COR-L47 (cell line): ENCODE measurements at regions not wholly inside any gene's neighbourhood (a gene's known extent, or its start where the extent isn't known, plus 50 kb on each side); places are given as distances from the start of the nearest gene placed in this dataset.
"Not testable (repeated sequence)": the region's sequence is repeated elsewhere in the genome, so short reads cannot be mapped to it uniquely, and the experiment has no call there.

Source experiments
- DNase-seq: peaks from one replicate; lab custom pipeline; 2025; lab: John Stamatoyannopoulos, UW

DNA sequence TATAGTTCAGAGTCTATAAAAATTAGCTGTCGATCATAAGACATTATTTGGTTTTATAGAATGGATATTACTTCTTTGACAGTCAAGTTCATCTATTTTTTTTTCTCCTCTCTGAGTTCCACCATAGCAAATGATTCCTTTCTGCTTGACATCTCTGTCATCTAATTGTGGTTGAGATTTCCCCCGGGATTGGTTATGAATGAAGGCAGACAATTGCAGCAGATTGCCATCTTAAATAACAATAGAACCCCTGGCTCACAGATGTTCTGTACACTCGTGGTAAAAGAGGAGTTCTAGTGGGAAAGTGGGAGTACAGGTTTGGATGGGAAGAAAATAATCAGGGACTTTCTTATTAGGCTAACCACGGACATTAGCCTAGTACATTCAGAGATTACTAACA, 292.1 kb upstream of the NRXN1 start:
- no peak for DNase-seq

GRCh38 chr2:51322613-51323012, 290.7 kb upstream of the NRXN1 start:
- DNase-seq = no peak

DNA sequence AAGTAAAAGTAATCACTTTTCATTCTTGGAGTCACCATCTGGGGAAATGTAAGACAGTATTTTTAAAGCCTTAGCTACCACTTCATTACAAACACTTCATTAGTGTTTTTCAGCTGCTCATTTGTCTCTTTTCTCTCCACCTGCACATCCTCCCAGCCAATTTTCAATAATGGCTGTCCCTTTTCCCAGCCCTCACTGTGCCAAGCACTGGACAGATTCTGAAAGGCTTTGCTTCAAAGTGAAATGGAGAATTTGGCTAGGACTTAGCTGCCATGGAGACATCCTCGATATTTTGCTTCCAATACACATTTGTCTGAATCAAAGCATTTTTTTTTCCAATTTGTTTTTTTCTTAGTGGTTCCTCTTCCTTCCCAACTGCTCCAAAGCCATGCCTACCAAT, 272.4 kb upstream of the NRXN1 start:
- no peak for DNase-seq

- no peak for DNase-seq
Measured at GRCh38 chr2:51301381-51301780, 269.4 kb upstream of the NRXN1 start.

GRCh38 chr2:51299370-51299769, 267.4 kb upstream of the NRXN1 start:
- no peak for DNase-seq

DNA sequence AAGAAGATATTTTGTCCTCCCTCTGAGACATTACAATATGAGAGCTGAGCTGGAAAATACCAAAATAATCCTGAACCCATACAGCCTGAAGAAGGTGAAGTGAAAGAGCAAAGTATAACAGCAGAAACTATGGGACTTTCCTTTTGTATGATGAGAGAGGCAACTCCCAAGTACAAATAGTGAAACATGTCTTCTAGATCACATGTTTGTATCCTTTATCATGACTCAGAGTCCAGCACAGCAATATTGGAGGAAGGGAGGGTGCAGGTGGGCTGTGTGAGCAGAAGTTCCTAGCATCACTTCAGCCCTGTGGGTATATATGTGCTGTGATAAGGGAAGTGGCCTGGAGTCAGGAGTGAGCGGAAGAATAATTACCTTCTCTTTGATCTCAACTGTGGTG, 265.6 kb upstream of the NRXN1 start:
- no peak for DNase-seq

DNA sequence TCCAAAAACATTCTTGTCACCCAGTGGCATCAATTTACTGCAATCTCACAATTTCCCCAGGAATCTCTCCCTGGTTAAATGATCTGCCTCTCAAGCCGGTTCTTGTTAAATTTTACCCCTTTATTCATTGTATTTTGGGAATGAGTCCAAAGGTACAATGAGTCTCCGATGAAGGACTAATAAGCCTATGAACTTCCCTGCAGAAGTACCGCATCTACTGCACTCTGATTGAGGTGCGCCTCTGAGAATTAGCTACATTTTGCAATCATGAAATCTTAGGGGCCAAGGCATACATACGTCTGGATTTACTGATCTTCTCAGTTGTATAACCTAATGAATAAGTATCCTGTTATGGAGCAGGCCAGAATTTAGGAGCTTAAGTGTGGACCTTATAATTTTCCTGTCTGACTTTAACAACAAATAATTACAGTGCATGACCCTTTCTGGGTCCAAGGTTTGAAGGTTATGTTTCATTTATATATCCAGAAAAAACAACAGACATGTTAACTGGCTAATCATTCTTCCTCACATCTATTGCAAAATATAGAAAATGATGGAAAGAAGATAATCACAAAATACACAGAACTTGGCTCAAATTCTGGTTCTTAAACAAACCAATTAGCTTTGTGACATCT, 261.8 kb upstream of the NRXN1 start:
- no peak for DNase-seq

DNA sequence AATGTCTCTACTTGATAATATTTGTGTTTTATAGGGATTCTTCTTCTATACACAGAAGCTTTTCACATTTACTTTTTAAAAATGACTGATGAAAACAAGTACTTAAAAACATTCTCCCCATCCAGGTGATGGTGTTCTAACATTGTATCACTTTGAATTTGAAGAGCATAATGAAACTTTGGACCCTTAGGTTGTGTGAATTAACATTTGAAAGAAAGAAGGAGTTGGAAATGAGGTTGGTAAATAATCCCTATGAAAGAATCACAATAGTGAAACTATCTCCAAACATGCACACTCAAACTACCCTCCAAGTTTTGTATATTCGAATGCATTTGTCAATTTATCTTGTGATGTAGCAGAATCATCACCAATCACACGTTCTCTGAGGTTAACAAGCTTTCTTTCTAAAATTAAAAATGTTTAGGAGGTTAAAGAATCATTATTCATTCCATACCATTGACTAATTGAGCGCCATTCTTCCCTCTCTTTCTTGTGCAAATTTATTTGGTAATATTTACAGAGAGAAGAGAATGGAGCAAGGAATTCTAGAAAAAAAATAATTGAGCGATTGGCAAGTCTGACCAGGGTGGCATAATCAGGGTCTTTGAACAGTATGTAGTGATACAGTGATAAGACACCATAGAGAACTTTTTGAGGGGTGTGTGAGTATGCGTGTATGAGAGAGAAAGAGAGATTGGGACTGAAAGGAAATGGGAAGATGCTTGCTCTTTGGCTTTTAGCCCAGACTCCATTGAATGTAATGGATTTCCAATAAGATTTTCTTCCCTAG, 260.0 kb upstream of the NRXN1 start:
- DNase-seq = no peak

GRCh38 chr2:51290725-51291124, 258.8 kb upstream of the NRXN1 start:
- DNase-seq = no peak

GRCh38 chr2:51289045-51289444, 257.1 kb upstream of the NRXN1 start:
- DNase-seq = no peak

DNA sequence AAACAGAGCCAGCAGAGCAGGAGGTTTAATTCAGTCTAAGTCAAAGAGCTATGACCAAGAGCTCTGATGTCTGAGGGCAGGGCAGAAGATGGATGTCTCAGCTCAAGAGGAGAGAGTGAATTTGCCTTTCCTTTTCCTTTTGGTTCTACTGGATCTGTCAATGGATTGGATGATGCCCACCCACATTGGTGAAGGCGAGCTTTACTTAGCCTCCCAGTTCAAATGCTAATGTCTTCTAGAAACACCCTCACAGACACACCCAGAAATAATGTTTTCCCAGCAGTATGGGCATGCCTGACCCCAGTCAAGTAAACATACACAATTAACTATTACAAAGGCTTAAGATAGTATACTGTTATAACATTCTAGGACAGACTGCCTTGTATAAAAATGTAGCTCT, 236.3 kb upstream of the NRXN1 start:
- DNase-seq = no peak

DNA sequence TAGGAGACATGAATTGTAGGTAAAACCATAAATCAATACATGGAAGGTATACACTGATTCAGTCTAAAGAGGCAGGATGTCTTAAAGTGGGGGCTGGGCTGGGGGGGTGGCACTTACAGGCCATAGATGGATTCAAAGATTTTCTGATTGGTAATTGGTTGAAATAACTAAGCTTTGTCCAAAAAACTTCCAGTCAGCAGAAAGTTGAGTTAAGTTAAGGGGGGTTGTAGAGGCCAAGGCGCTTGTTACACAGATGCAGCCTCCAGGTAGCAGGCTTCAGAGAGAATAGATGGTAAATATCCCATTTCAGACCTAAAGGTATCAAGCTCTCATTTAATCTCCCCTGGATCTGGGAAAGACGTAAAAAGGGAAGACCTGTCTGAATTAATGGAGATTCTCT, 233.6 kb upstream of the NRXN1 start:
- DNase-seq = no peak

- DNase-seq = no peak
Measured at GRCh38 chr2:51263951-51264350, 232.0 kb upstream of the NRXN1 start.

DNA sequence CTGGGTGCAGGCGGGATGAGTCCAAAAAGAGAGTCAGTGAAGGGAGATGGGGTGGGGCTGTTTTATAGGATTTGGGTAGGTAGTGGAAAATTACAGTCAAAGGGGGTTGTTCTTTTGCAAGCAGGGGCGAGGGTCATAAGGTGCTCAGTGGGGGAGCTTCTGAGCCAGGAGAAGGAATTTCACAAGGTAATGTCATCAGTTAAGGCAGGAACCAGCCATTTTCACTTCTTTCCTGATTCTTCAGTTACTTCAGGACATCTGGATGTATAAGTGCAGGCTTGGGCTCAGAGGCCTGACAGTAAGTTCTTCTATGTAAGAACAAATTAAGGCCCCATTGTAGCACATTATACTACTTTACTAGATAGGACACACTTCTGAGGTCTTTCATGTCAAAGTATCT, 231.2 kb upstream of the NRXN1 start:
- DNase-seq = not testable (repeated sequence)

DNA sequence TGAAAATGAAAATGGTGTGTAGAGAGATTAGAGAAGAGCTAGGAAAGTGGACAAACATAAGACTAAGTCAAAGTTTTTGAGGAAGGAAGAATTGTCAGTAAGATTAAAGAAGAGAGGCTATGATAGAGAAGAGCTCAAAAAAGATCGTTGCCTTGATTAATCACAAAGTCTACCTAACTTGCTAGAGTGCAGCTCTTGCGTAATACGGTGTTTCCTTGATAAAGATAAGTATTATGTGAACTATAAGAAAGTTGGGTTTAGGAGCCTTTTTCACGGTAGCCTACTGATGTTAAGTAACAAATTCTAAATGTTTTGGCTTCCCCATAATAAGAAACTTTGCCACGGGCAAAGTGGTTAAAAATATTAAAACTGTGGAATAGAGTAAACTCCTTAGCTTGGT, 226.4 kb upstream of the NRXN1 start:
- no peak for DNase-seq

- no peak for DNase-seq
Measured at GRCh38 chr2:51256736-51257135, 224.8 kb upstream of the NRXN1 start.

GRCh38 chr2:51251356-51251755, 219.4 kb upstream of the NRXN1 start:
- no peak for DNase-seq

GRCh38 chr2:51247252-51247805, 215.4 kb upstream of the NRXN1 start:
- DNase-seq = no peak

DNA sequence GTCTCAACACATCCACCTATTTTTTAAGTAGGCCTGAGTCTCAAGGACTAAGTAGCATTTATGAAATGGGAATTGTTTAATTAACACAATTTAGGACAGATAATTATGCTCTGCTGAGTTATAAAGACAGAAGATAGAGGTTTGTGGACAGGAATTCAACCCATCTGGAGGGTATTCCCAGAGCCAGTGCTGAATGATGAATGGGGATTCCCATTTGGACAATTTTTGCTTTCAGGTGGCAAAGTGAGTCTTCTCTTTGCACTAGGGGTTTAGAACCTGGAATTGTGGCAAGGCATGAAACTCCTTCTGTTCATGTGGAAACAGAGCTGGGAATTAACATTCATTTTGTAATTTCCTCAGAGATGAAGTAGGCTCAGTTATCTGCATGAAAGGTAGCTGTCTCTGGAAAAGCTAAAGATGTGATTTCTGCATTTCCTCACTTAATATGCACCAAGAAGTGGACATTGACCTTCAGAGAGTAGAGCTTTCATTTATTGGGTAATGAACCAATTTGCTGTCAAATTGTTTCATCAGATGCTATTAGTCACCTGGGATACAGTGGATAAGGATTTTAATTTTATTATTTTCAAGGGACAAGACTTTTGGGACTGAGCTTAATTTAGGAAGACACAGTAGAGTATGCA, 212.1 kb upstream of the NRXN1 start:
- DNase-seq = no peak

DNA sequence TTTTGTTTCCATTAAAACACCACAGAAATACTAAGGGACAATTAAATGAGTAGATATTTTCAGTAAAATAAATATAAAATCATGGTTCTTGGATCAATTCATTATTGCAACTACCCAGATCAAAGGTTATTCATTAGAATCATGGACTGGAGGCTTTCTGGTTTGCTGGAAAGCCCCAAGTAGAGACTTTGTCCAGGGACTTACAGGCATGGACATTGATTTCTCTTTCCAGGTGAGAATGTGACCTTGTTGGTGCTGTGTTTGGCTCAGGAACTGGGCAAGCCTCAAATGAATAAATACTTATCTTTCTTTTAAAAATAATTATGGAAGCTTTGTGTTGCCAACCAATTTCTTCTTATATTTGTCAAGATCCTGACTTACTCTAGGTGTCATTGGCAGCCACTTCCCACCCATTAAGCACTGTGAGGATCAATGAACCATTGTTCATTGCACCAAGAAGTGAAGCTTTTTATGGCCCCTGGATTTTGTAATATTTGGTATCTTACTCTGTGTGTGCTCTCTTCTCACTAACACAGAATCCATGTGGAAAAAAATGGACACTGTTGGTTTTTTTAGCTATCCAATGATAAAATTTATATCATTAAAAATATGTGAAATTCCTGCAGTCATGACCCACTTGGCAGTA, 205.8 kb upstream of the NRXN1 start:
- DNase-seq = no peak

GRCh38 chr2:51232027-51232426, 200.1 kb upstream of the NRXN1 start:
- DNase-seq = no peak

DNA sequence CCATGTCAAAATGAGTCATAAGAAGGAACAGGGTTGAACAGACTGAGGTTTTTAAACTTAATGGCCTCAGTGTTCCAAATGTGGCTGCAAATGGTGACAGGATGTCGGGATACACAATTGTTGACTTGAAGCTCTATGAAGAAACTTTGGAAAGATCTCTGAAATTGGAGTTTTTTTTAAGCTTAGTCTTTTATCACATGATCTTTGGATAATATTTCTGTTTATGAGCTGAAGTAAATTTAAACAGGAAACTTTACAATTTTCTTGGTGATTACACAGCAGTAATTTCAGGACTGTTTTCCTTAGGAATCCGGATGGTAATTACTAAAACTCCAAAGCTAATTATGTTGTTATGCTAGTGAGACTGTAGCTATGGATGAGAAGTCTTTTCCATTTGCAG, 199.1 kb upstream of the NRXN1 start:
- no peak for DNase-seq

GRCh38 chr2:51225377-51225776, 193.4 kb upstream of the NRXN1 start:
- no peak for DNase-seq
